ENCODE measurements at regions not wholly inside any gene's neighbourhood (a gene's known extent, or its start where the extent isn't known, plus 50 kb on each side); places are given as distances from the start of the nearest gene placed in this dataset.

DNA sequence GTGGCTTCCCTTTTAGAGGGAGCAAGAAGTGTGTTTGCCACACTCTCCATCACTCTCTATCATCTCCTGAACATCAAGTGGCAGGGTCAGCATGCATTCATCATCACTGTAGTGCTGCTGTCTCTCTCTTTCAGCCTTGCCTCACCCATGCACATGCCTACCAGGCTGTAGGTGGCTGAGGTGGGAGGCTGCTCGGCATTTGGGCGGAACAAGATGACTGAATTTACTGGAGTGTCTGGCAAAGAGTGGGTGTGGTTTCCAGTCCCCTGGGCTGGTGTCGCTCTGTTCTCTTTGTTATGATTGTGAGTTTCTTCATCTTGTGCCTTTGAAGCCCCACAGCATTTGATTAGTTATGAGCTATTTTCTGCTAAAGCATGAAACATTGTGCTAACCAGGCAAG, 541.9 kb upstream of the EEF2KMT start:
- no peak for DNase-seq (ENCODE audit: low read depth in 1 of 2, low spot score in 1 of 2)

DNA sequence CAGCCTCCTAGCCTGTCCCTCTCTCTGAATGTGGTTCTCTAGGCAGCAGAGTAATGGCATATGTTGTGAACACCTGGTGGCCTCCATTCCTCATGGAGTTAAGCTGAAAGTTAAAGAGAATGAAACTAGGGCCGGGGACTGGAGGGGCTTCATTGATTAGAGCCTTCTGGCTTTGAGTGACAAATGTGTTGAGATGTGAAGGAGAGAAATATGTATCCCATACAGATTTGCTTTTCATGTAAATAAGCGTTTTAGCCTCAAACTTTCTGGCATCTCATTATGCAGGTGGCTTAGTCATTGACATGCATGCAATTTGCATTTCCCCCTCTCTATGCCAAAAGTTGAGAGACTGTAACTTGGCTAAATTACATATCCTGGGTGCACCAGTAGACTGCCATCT, 537.7 kb upstream of the EEF2KMT start:
- DNase-seq (ENCODE audit: low read depth in 1 of 2, low spot score in 1 of 2) = no peak

- DNase-seq (ENCODE audit: low read depth in 1 of 2, low spot score in 1 of 2) = no peak
These were observed 537.1 kb upstream of the EEF2KMT start for GRCh38 chr16:5634666-5635180.

- DNase-seq (ENCODE audit: low read depth in 1 of 2, low spot score in 1 of 2) = no peak
These were observed 536.3 kb upstream of the EEF2KMT start for GRCh38 chr16:5633845-5634440.

- no peak for DNase-seq (ENCODE audit: low read depth in 1 of 2, low spot score in 1 of 2)
These were observed 524.8 kb upstream of the EEF2KMT start for GRCh38 chr16:5622234-5622884.

- no peak for DNase-seq (ENCODE audit: low read depth in 1 of 2, low spot score in 1 of 2)
These were observed 524.2 kb upstream of the EEF2KMT start for GRCh38 chr16:5621826-5622225.

- no peak for DNase-seq (ENCODE audit: low read depth in 1 of 2, low spot score in 1 of 2)
These were observed 521.7 kb upstream of the EEF2KMT start for GRCh38 chr16:5619304-5619703.

- no peak for DNase-seq (ENCODE audit: low read depth in 1 of 2, low spot score in 1 of 2)
These were observed 519.2 kb upstream of the EEF2KMT start for GRCh38 chr16:5616841-5617240.

GRCh38 chr16:5615868-5616642, 518.5 kb upstream of the EEF2KMT start:
- peak in 1 of 2 donors; percentile 2 for DNase-seq (ENCODE audit: low read depth in 1 of 2, low spot score in 1 of 2)

DNA sequence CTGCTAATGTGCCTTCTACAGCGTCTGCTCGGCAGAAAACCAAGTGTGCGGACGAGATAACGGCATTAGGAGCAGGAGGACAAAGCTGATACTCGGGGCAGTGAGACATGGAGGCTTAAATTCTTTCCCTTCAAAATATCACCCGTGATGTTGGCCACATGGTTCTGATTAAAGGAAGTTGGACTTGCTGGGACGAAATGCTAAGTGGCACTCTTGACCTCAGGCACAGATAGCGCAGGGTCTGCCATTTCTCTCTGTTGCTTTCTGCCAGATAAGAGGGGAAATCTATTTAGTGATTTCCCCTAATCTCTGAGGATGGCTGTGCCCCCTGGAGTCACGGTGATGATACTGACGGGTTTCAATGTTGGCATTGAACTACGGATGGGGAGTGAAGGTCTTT, 509.6 kb upstream of the EEF2KMT start:
- no peak for DNase-seq (ENCODE audit: low read depth in 1 of 2, low spot score in 1 of 2)

DNA sequence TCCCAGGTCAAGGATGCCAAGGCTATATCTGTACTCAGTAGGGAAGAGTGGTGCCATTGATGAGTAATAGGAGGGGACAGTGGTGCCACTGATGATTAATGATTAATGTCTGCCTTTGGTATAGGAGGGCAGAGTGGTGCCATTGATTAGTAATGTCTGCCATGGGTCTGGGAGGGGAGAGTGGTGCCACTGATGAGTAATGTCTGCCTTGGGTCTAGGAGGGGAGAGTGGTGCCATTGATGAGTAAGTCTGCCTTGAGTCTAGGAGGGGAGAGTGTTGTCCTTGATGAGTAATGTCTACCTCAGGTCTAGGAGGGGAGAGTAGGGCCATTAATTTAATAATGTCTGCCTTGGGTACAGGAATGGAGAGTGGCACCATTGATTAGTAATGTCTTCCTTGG, 507.8 kb upstream of the EEF2KMT start:
- DNase-seq (ENCODE audit: low read depth in 1 of 2, low spot score in 1 of 2) = no peak

DNA sequence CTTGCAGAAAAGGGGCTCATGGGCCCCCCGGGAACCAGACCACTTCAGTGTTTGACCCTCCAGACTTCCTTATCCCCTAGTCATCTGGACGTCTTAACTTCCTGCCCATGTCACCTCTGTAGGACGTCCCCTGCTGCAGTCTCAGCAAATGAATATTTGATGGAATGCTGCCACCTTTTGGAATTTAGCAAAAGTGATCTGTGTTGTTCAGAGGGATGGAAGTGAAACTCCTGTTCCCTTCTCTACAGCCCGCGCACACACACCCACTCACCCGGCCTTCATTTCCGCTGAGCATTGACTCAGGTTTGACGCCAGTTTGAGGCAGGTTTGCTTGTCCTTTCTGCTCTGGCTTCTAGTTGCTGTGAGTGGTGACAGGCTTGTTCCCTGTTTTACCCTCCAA, 507.2 kb upstream of the EEF2KMT start:
- DNase-seq (ENCODE audit: low read depth in 1 of 2, low spot score in 1 of 2) = no peak

- DNase-seq (ENCODE audit: low read depth in 1 of 2, low spot score in 1 of 2) = no peak
These were observed 506.2 kb upstream of the EEF2KMT start for GRCh38 chr16:5603836-5604235.

DNA sequence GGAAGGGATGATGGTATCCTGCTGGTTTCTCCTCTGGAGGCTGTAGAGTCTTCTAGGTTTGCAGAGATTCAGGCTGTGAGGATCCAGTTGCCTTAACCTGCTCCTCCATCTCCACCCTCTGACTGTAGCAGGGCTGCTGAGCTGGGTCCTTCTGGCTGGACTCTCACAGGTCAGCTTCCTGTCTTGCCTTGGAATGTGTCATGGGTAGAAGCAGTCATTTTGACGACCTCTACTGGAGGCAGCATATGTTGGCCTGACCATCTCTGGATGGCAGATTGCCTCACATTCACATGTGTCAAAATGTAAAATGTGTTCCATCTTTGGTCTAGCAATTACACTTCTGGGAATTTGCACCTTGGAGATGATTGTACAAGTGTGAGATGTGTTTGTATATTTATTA, 504.4 kb upstream of the EEF2KMT start:
- DNase-seq (ENCODE audit: low read depth in 1 of 2, low spot score in 1 of 2) = no peak

DNA sequence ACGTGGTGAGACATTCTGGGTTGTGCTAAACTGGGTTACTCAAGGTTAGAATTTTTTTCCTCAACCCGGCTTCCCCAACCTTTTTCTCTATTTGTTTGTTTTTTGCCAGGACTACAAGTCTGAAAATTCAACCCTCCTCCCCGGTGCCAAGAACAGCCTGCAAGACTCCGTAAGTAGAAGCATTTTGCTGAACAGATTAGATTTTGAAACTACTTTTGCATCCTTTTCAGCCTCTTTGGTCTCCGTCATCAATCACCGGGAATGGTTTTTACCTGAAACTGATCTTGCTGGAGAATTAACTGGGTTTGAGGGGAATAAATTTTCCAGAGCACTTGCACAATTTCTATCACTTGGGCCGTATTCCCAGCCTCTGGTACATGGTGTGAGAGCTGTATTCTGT, 501.2 kb upstream of the EEF2KMT start:
- no peak for DNase-seq (ENCODE audit: low read depth in 1 of 2, low spot score in 1 of 2)

- no peak for DNase-seq (ENCODE audit: low read depth in 1 of 2, low spot score in 1 of 2)
These were observed 498.3 kb upstream of the EEF2KMT start for GRCh38 chr16:5595849-5596248.

DNA sequence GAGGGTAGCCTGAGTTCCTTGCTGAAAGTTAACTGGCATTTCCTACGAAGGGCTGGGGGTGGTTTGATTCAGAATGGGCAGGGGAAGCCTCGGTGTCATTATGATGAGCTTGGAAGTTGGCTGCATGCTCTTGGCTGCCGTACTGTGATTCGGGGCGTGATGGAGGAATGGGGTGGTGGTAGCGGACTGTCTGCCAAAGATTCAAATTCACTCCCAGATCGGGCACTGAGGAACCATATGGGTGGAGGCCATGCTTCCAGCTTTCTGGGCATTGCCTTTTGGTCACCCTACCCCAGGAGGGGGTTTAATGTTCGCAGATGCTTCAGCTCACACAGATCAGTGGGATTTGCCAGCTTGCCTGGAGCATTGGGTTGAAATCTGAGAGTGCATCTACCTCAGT, 492.8 kb upstream of the EEF2KMT start:
- DNase-seq (ENCODE audit: low read depth in 1 of 2, low spot score in 1 of 2) = no peak

DNA sequence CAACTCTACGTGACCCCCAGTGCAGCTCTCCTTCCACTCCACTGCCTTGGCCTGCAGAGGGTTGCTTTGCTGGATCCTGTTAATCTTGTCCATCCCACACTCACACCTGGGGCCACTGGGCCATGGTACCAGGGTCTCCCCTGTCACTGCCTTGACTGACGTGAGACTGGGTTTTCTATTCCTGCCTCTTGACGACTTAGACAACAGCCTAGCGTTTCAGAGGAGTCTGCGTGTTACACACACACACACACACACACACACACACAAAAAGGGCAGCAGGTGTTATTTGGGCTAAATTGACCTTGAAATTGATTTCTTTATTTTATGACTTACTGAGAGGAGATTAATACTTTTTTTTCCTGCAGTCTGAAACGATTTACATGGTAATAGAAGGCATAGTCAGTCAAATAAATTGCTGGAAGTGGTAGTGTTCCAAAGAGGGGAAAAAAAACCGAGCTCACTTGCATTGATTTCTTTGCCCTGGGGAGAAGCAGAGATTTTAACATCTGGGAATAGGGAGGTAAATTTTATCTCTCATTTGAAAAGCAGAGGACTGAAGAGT, 492.3 kb upstream of the EEF2KMT start:
- no peak for DNase-seq (ENCODE audit: low read depth in 1 of 2, low spot score in 1 of 2)

GRCh38 chr16:5584109-5584508, 486.5 kb upstream of the EEF2KMT start:
- DNase-seq (ENCODE audit: low read depth in 1 of 2, low spot score in 1 of 2) = no peak

DNA sequence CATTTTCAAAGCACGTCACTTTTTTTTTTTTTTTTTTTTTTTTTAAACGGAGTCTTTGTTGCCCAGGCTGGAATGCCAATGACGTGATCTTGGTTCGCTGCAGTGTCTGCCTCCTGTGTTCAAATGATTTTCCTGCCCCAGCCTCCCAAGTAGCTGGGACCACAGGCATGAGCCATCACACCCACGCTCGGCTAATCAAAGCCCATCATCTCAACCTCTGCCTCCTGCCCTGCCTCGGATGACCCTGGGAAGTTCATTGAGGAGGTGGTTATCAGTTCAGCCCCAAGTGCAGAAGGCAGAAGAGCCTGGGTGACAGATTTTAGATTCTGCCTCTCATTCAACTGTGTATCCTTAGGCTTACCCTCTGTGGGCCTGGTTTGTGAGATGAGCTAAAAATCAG, 484.9 kb upstream of the EEF2KMT start:
- no peak for DNase-seq (ENCODE audit: low read depth in 1 of 2, low spot score in 1 of 2)

DNA sequence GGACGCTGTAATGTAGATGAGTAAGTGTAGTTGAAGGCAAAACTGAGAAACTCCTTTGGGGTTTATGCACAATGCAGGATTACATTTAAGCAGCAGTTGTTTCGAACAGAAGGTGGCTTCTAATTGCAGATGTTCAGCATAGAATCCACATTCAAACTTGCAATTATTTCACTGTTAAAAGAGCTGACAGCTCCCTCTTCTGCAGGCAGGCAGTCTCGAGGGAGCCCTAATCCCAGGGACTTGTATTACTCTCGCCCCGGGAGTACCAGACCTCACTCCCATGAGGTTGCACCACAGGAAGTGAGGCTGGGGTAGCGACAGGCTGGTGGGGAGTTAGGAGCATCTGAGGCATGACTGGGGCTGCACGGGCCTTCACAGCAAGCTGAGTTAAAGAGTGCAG, 484.3 kb upstream of the EEF2KMT start:
- DNase-seq (ENCODE audit: low read depth in 1 of 2, low spot score in 1 of 2) = no peak

DNA sequence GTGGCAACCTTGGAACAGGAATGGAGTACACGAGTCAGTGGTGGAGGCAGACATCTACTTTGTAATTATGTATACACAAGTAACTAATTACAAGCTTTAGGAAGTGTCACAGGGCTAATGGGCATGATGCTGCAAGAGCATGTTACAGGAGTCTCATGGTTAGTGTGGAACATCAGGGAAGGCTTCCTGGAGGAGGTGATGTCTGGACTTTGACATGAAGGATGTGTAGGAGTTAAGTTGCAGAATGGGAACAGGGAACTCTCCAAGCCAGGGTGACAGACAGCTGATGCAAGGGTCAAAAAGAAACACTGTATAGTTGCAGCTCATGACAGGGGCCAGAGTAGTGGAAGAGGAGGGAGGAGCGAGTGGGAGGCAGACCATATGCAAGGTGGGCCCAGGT, 483.8 kb upstream of the EEF2KMT start:
- no peak for DNase-seq (ENCODE audit: low read depth in 1 of 2, low spot score in 1 of 2)

All from activated CD4-positive, alpha-beta T cell treated with anti-CD3 and anti-CD28 coated beads, Interleukin-2, amount 50 U/mL, for 24 hours (primary cell).